ENCODE measurements at regions not wholly inside any gene's neighbourhood (a gene's known extent, or its start where the extent isn't known, plus 50 kb on each side); places are given as distances from the start of the nearest gene placed in this dataset.

DNA sequence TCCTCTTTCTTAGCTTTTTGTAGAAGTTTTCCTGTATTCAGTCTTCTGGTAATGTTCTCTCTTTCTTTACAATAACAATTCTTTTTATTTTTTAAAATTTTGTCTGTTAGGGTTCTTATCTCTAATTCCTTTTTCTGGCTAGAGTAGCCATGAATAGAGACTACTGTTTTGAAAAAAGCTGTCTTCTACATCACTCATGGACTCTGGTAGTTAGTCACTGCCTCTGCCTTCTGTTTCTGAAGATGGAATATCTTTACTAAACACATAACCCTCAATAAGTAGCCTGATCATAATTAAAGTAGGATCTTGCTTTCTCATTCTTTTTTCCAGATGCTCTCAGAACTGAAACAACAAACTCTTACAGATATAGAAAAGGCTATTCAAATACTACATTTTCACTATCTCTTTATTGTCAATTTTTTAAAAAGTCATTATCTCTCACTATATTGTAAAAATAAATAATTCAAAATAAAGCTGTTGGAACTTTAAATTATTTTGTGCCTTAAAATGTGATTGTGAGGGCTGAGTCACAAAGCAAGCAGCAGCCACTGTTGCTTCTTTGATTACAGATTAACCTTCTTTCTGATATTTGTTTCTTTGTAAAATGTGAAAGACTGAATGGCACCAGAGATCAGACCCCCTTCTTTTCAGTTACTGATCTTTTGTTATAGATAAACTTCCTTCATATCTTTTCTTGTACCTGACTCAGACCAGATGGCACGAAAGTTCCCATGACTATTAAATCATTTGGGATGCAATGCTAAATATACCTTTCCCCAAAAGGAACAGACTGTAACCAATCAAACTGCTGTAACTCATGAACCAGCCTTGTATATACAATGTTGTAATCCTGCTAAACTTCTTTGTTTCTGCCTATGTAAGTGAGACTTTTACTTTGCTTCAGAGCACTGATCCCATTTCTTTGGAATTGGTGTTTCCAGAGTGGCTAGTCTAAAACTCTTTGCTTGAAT is 1159.5 kb downstream of the IGSF11 start:
- DNase-seq, result no peak

DNA sequence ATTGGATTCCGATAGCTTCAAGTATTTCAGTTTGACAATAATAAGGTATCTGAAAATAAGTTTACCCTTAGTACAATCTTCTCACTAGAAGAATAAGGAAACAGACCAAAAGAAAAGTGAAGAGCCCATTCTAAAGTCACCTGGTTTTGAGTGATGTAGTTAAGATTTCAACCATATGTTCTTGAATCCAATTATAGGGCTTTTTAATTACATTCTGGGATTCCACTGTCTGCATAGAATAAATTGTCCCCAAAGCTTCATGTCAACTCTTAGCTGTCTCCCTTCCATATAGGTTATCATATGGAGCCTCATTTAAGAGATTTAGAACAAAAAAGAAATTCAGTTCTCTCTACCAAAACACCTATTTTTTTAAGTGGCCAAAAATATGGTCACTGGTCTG is 1158.8 kb downstream of the IGSF11 start:
- no peak for DNase-seq

GRCh38 chr3:117880638-117881037 is 1154.0 kb downstream of the IGSF11 start:
- no peak for DNase-seq

GRCh38 chr3:117881210-117881609 is 1153.4 kb downstream of the IGSF11 start:
- DNase-seq, result no peak

GRCh38 chr3:117885011-117885441 is 1149.6 kb downstream of the IGSF11 start:
- no peak for DNase-seq

- DNase-seq, result no peak
Measured at GRCh38 chr3:117886147-117886546, 1148.5 kb downstream of the IGSF11 start.

GRCh38 chr3:117887031-117887430 is 1147.6 kb downstream of the IGSF11 start:
- DNase-seq, result no peak

GRCh38 chr3:117887901-117888300 is 1146.7 kb downstream of the IGSF11 start:
- DNase-seq, result no peak

GRCh38 chr3:117892431-117892841 is 1142.2 kb downstream of the IGSF11 start:
- no peak for DNase-seq

GRCh38 chr3:117893001-117893400 is 1141.6 kb downstream of the IGSF11 start:
- DNase-seq, result no peak

DNA sequence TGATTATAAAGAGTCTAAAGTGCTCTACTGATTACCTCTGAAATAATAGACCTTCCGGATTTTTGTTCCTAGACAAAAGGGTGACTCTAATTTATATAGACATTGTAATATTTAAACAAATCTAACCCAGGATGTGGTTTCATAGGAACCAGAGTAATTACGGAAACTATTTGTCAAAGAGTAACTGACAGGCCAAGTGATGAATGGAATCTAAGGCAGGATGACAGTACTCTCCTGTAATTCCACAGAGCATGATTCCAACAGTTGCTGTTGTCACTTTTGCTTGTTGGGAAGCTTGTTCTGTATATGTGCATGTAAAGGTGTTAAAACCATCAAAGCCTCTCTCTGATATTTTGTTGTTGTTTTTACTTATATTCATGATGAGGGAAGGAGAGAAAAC is 1141.0 kb downstream of the IGSF11 start:
- DNase-seq, result no peak

DNA sequence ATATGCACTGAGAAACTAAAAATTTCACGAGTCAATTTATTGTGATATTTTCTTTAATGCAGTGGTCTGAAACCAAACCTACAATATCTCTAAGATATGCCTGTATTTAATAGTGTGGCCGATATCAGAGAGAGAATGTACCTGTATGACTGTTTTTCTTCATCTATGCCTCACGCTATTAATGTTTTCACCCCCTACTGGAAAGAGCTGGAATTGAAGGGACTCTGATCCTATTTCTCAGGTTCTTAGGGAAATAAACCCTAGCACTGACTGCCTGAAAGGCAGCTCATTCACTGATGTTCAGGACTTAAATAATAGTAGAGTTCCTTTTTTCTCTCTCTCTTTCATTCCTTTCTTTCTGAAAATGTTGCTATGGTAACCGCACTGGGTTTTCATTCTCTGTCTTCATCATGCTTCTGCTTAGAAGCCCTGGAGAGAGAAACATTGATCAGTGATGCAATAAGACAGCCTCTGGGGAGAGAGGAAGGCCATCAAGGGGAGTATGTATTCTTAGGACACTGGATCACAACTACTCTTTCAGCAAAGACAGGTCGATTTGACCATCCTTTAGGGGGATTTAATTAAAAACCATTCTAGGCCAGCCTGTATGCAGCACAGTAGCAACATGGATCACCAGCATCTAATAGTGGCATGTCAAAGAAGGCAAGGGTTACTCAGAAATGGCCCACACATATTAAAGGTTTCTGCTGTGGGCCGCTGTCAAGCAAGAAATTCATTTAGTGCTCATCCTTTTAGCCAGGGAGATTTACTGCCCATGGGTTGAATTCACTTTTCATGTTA is 1135.7 kb downstream of the IGSF11 start:
- no peak for DNase-seq

- no peak for DNase-seq
Measured at GRCh38 chr3:117903226-117903625, 1131.4 kb downstream of the IGSF11 start.

- DNase-seq, result no peak
Measured at GRCh38 chr3:117910820-117911521, 1123.7 kb downstream of the IGSF11 start.

DNA sequence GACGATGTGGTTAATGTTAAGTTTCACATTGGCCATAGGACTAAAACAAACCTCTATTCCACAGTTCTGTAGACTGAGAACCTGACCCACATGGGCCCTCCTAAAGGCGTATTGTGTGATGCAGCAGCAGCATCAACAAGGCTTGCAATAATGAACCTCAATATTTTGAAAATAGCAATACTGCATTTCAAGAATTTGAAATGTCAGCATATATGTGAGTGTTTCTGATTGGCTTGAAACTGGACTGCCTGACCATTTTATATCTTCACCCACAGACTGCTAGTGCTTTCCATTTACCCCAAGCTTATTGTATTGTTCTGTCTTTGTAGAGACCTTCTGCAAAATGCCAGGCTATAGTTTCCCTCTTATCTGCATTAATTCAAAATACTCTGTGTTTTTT is 1122.3 kb downstream of the IGSF11 start:
- no peak for DNase-seq

DNA sequence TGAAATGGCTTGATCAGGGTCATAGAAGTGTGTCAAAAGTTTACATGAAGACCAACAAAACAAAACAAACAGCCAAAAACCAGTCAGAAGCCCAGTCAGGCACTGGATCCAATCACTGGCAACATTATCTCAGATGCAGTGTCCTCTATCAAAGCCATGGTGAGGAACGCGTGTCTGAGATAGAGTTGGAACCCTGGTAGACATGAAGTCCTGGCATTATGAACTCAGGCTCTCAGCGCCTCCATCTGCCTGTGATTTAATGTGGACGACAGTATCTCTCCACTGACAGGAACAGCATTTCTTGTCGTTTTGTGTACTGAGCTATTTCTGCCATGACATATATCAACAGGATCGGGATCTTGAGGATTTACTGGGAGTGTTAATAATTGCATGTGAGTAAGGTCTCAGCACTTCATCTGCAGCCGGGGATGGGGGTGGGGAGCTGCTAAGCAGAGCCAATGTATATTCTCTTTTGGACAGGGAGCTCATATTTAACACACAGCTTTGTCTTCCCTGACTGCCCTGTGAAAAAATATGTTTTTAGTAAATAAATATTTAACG is 1120.0 kb downstream of the IGSF11 start:
- DNase-seq, result no peak

DNA sequence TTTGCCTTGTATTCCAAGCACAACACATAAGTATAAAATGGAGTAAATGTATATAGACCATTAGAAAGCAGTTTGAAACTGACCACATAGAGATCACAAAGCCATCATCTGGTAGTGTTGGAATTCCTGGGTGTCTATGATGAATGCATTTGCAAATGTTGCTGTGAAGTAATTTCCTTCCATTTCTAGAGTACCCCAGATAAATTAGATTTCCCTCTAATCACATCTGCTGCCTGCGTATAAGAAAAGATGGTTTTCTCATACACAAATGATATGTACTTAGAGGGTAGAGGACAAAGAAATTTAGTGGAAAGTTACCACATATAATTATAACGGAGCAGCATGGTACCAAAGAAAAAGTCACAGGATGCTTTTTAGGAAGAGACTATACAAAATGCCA is 1117.8 kb downstream of the IGSF11 start:
- DNase-seq, result no peak

DNA sequence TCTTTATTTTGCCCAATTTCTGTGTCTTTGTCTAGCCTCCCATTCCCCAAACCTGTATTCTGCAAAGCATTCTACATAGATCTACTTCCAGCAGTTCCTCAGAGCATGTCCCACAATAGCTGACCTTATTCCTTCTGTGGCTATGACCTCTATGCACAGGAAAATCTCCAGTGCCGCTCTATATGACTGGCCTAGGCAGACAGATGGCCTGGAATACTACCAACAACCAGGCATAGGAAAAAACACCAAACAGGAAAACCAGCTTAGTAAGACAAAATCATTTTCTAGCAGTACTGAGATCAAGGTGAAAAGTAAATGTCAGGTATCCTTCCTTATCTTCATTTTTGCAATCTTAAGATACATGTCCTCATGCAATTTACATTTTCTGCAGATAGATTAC is 1115.0 kb downstream of the IGSF11 start:
- no peak for DNase-seq

- DNase-seq, result no peak
Measured at GRCh38 chr3:117920253-117920898, 1114.3 kb downstream of the IGSF11 start.

DNA sequence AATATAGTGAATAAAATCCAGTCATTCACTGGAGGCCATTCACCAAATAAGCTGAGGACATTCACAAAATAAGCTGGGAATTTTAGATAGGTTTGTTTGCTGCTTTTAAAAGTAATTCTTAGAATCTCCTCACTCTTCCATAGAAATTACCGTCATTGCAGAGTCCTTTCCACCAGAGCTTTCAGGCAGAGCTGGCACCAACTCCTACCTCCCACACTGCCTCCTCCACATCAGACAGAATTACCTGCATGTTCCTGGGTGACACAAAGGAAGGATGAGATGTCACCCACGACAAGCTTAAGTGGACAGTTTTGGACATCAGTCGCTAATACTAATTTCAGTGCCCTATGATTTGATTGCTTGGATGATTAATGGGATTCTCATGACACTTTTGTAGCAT is 1113.2 kb downstream of the IGSF11 start:
- no peak for DNase-seq

DNA sequence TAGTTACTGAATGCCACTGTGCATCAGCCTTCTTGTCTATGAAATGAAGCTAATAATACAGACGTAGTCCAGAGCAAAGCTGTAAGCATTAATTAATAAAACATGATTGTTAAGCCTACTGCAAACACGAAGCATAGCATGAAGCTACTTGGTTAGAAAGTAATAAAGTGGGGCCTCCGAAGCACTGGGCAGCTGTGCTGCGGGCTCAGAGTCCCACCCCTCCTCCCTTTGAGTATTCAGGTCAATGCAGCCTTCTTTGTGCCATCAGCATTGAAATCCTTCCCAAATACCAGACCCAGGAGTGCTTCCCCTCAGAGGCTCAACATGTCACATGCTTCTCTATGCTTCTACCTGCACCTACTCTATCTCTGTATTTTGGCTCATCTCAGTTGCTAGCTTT is 1112.6 kb downstream of the IGSF11 start:
- DNase-seq, result no peak

GRCh38 chr3:117926819-117927218 is 1107.8 kb downstream of the IGSF11 start:
- DNase-seq, result no peak
